Activated CD8-positive, alpha-beta T cell treated with anti-CD3 and anti-CD28 coated beads, Interleukin-2, amount 10 ng/mL, durations not matched to agents 7 days and 5 days (primary cell): ENCODE measurements at regions not wholly inside any gene's neighbourhood (a gene's known extent, or its start where the extent isn't known, plus 50 kb on each side); places are given as distances from the start of the nearest gene placed in this dataset.

Experiments used
- ATAC-seq: fragments of 150-1000 bp; cut with Tn5 transposase; one replicate; pipeline ENCODE4 v1.10.0; 2021; ENCODE audit warnings: moderate library complexity
- CTCF ChIA-PET: fragments of 350-600 bp; sonication (Branson Sonifier 250); formaldehyde crosslinking; loops from one replicate; lab custom pipeline; 2021; ENCODE audit warnings: antibody characterized with exemption; lab: Charles Lee
- POLR2A ChIA-PET: fragments of 350-600 bp; sonication (Branson Sonifier 250); formaldehyde crosslinking; loops from one replicate; lab custom pipeline; 2021; ENCODE audit warnings: antibody characterized with exemption; lab: Charles Lee
- DNase-seq: peaks from one replicate; pipeline ENCODE4 v3.0.0-alpha.2; 2020
- H3K27ac Mint-ChIP-seq: one replicate; pipeline ENCODE4 v1.8.0; 2021; ENCODE audit warnings: mild to moderate bottlenecking, mixed read lengths
- H3K27me3 Mint-ChIP-seq: one replicate; pipeline ENCODE4 v1.8.0; 2021; ENCODE audit warnings: low read depth, mixed read lengths
- H3K36me3 Mint-ChIP-seq: one replicate; pipeline ENCODE4 v1.8.0; 2021; ENCODE audit warnings: low read depth, mixed read lengths
- H3K4me1 Mint-ChIP-seq: one replicate; pipeline ENCODE4 v1.8.0; 2021; ENCODE audit warnings: low read depth, mixed read lengths
- H3K4me3 Mint-ChIP-seq: one replicate; pipeline ENCODE4 v1.8.0; 2021; ENCODE audit warnings: mild to moderate bottlenecking, mixed read lengths
- H3K9me3 Mint-ChIP-seq: one replicate; pipeline ENCODE4 v1.8.0; 2022; ENCODE audit warnings: mixed read lengths; ENCODE audit not compliant: insufficient read depth

- CTCF ChIA-PET: no interaction called here
- H3K9me3 Mint-ChIP-seq: no peaks in the 10 kb centered on the region
These were observed 143.7 kb downstream of the AACS start for GRCh38 chr12:125208942-125209341.

DNA sequence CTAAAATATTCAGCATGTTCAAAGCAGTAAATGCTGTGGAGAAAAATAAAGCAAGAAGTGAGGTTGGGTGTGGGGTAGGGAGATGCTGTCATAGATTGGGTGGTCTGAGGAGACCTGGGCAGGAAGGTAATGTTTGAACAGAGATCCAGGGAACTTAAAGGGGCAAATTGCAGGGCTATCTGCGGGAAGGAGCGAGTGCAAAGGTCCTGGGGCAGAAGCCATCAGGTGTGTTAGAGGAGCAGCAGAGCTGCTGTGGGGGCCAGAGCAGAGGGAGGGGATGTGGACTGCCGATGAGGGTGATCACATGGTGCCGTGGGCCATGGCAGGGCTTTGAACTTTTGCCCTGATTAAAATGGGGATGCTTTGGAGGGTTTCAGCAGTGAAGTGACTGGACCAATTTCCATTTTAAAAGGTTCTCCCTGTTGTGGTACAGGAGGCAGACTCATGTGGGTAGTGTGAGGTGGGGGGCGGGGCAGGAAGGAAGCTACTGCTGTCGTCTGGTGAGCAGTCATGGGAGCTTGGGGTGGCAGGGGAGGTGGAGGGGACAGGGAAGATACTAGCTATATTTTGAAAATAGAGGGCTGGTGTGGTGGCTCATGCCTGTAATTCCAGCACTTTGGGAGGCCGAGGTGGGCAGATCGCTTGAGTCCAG, 145.0 kb downstream of the AACS start:
- CTCF ChIA-PET: no interaction called here

More at GRCh38 chr12:125208942-125209341, 143.7 kb downstream of the AACS start:
- H3K4me3 Mint-ChIP-seq: no peak overlapping the region
- H3K27ac Mint-ChIP-seq: no peak overlapping the region
- ATAC-seq (no peak), DNase-seq (no peak)
- H3K27me3 Mint-ChIP-seq: no peaks in the 10 kb centered on the region
- H3K4me1 Mint-ChIP-seq: peaks cover 8% of the 10 kb centered on the region
- POLR2A ChIA-PET: no interaction called here
- H3K36me3 Mint-ChIP-seq: no peaks in the 10 kb centered on the region

GRCh38 chr12:125211464-125211863, 146.2 kb downstream of the AACS start:
- ATAC-seq (no peak), DNase-seq (no peak)
- H3K9me3 Mint-ChIP-seq: no peaks in the 10 kb centered on the region
- ChIA-PET CTCF (no interaction called here), POLR2A (no interaction called here)
- no peaks in the 10 kb centered on the region for H3K36me3 Mint-ChIP-seq
- no peak overlapping the region for H3K27ac Mint-ChIP-seq
- H3K4me3 Mint-ChIP-seq: no peak overlapping the region
- H3K4me1 Mint-ChIP-seq: peaks cover 8% of the 10 kb centered on the region
- no peaks in the 10 kb centered on the region for H3K27me3 Mint-ChIP-seq

More for the DNA sequence above, 145.0 kb downstream of the AACS start:
- DNase-seq: peak; percentile 41
- POLR2A ChIA-PET: no interaction called here
- Mint-ChIP-seq H3K27ac (no peak overlapping the region), H3K36me3 (no peaks in the 10 kb centered on the region), H3K9me3 (no peaks in the 10 kb centered on the region), H3K27me3 (no peaks in the 10 kb centered on the region), H3K4me3 (no peak overlapping the region), H3K4me1 (peaks cover 8% of the 10 kb centered on the region)
- ATAC-seq: no peak

- Mint-ChIP-seq H3K4me1 (peaks cover 8% of the 10 kb centered on the region), H3K9me3 (no peaks in the 10 kb centered on the region)
These were observed 149.1 kb downstream of the AACS start for GRCh38 chr12:125214289-125214688.

DNA sequence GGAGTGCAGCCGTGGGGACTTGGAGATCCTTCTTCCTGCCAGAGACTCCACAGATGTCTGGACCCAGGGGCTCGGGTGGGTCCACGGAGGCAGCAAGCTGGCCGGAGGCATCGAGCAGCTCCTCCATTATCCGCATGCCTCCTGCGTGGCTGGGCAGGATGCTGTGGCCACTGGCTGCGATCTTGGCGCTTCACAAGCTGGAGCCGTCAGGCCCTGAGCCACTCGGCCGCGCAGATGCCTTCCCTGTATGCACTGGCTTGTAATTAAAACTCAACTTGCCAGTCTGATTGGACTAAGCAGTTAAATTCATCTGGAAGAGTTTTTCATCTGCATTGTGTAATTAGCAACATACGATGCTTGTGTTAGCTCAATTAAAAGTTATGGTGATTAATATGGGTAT, 151.5 kb downstream of the AACS start:
- no peak overlapping the region for H3K4me3 Mint-ChIP-seq
- H3K9me3 Mint-ChIP-seq: no peaks in the 10 kb centered on the region
- no peak for DNase-seq
- ATAC-seq: no peak
- no peaks in the 10 kb centered on the region for H3K4me1 Mint-ChIP-seq
- peaks cover 3% of the 10 kb centered on the region for H3K27me3 Mint-ChIP-seq
- ChIA-PET CTCF (no interaction called here), POLR2A (no interaction called here)
- no peak overlapping the region for H3K27ac Mint-ChIP-seq
- no peaks in the 10 kb centered on the region for H3K36me3 Mint-ChIP-seq

More at GRCh38 chr12:125214289-125214688, 149.1 kb downstream of the AACS start:
- Mint-ChIP-seq H3K27me3 (peaks cover 3% of the 10 kb centered on the region), H3K4me3 (no peak overlapping the region), H3K27ac (no peak overlapping the region), H3K36me3 (no peaks in the 10 kb centered on the region)
- POLR2A ChIA-PET: no interaction called here
- CTCF ChIA-PET: no interaction called here
- DNase-seq (no peak), ATAC-seq (no peak)

DNA sequence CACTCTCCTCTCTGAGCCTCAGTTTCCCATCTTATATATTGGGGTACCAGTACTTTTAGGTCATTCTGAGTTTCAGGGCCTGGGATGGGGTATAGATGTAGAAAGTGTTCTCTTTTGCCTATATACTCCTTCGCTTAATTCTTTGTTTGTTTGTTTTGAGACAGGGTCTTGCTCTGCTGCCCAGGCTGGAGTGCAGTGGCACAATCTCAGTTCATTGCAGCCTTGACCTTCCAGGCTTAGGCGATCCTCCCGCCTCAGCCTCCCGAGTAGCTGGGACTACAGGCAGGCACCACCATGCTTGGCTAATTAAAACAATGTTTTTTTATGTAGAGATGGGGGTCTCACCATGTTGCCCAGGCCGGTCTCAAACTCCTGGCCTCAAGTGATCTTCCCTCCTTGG, 152.1 kb downstream of the AACS start:
- Mint-ChIP-seq H3K4me3 (no peak overlapping the region), H3K9me3 (no peaks in the 10 kb centered on the region), H3K36me3 (no peaks in the 10 kb centered on the region), H3K27me3 (peaks cover 3% of the 10 kb centered on the region), H3K27ac (no peak overlapping the region), H3K4me1 (no peaks in the 10 kb centered on the region)
- CTCF ChIA-PET: no interaction called here
- DNase-seq (no peak), ATAC-seq (no peak)
- POLR2A ChIA-PET: no interaction called here

DNA sequence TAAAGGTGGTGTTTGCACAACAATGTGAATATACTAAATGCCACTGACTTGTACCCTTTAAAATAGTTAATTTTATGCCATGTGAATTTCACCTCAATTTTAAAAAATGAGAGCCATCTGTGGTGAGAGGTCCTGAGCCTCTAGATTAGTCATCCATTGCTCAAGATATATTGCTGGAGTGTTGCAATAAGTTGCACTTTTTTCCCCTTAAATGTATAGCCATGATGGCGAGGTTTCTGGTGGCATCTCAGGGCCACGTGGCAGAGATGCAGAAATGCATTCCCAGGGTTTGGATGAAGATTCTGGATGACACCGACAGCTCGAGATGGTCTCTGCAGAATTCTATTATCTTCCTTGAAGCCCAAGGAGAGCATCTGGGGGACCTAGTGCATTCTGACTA, 153.7 kb downstream of the AACS start:
- Mint-ChIP-seq H3K4me3 (no peak overlapping the region), H3K9me3 (no peaks in the 10 kb centered on the region), H3K27me3 (peaks cover 8% of the 10 kb centered on the region), H3K27ac (no peak overlapping the region), H3K36me3 (no peaks in the 10 kb centered on the region), H3K4me1 (no peaks in the 10 kb centered on the region)
- CTCF ChIA-PET: no interaction called here
- DNase-seq: no peak
- POLR2A ChIA-PET: no interaction called here
- ATAC-seq: no peak

GRCh38 chr12:125220404-125221273, 155.4 kb downstream of the AACS start:
- ATAC-seq (no peak), DNase-seq (no peak)
- Mint-ChIP-seq H3K4me1 (no peaks in the 10 kb centered on the region), H3K27me3 (peaks cover 8% of the 10 kb centered on the region), H3K9me3 (no peaks in the 10 kb centered on the region), H3K36me3 (no peaks in the 10 kb centered on the region), H3K27ac (no peak overlapping the region), H3K4me3 (no peak overlapping the region)
- CTCF ChIA-PET: no interaction called here
- POLR2A ChIA-PET: no interaction called here

GRCh38 chr12:125221602-125222001, 156.4 kb downstream of the AACS start:
- Mint-ChIP-seq H3K36me3 (no peaks in the 10 kb centered on the region), H3K4me1 (no peaks in the 10 kb centered on the region), H3K4me3 (no peak overlapping the region), H3K27me3 (peaks cover 8% of the 10 kb centered on the region), H3K27ac (no peak overlapping the region), H3K9me3 (no peaks in the 10 kb centered on the region)
- DNase-seq: no peak
- ChIA-PET CTCF (no interaction called here), POLR2A (no interaction called here)
- no peak for ATAC-seq

- H3K27me3 Mint-ChIP-seq: peaks cover 7% of the 10 kb centered on the region
- no peaks in the 10 kb centered on the region for H3K36me3 Mint-ChIP-seq
- CTCF ChIA-PET: no interaction called here
- H3K9me3 Mint-ChIP-seq: no peaks in the 10 kb centered on the region
- DNase-seq (no peak), ATAC-seq (no peak)
- no peak overlapping the region for H3K27ac Mint-ChIP-seq
- no peaks in the 10 kb centered on the region for H3K4me1 Mint-ChIP-seq
- POLR2A ChIA-PET: no interaction called here
- no peak overlapping the region for H3K4me3 Mint-ChIP-seq
These were observed 157.6 kb downstream of the AACS start for GRCh38 chr12:125222876-125223275.

DNA sequence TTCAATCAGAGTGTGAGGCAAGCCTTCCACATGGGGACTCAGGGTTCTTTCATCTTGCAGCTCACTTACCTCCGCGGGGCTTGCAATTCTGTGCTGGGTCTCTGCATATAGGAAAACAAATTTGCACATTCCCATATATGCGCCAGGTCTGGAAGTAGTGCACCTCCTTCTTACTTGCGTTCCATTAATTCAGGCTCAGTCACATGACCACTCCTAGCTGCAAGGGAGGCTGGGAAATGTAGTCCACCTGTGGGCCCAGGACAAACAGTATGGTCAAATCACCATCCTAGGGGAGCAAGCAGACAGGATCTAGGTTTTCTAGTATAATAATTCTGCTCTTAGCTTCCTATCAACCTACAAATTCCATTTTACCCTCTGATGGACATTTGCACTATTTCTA, 160.4 kb downstream of the AACS start:
- no peaks in the 10 kb centered on the region for H3K9me3 Mint-ChIP-seq
- CTCF ChIA-PET: no interaction called here

GRCh38 chr12:125228519-125229260, 163.5 kb downstream of the AACS start:
- peaks cover 2% of the 10 kb centered on the region for H3K27me3 Mint-ChIP-seq
- POLR2A ChIA-PET: no interaction called here
- ATAC-seq (no peak), DNase-seq (no peak)
- H3K4me1 Mint-ChIP-seq: no peaks in the 10 kb centered on the region
- H3K4me3 Mint-ChIP-seq: no peak overlapping the region
- CTCF ChIA-PET: no interaction called here
- H3K27ac Mint-ChIP-seq: no peak overlapping the region
- no peaks in the 10 kb centered on the region for H3K36me3 Mint-ChIP-seq
- H3K9me3 Mint-ChIP-seq: no peaks in the 10 kb centered on the region

More for the DNA sequence above, 160.4 kb downstream of the AACS start:
- H3K36me3 Mint-ChIP-seq: no peaks in the 10 kb centered on the region
- DNase-seq (no peak), ATAC-seq (no peak)
- POLR2A ChIA-PET: no interaction called here
- no peak overlapping the region for H3K4me3 Mint-ChIP-seq
- H3K27ac Mint-ChIP-seq: no peak overlapping the region
- H3K4me1 Mint-ChIP-seq: no peaks in the 10 kb centered on the region
- H3K27me3 Mint-ChIP-seq: peaks cover 5% of the 10 kb centered on the region
